HG03571 (cell line): ENCODE measurements at regions not wholly inside any gene's neighbourhood (a gene's known extent, or its start where the extent isn't known, plus 50 kb on each side); places are given as distances from the start of the nearest gene placed in this dataset.

ENCODE experiments used
- ATAC-seq: cut with Tn5 transposase; IDR thresholded peaks from one replicate; pipeline ENCODE4 v1.9.1; 2021; ENCODE audit not compliant: unreplicated experiment

DNA sequence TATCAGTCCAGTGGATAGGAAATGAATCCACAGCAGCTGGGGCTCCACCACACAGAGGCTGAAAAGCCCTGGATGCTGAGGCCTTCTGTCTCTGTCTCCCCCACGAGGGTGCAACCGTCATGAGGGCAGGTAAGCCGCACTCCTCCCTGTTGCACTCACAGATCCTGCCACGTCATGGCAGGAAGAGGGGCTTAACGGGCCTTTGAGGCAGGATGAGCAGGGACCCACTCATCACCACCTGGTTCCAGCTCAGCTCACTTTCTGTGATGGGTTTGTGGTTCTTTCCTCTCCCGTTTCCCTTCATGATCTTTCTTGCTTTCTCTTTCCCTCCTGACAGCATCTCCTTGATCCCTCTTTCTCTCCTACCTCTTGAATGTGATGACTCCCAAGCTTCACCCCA, 575.2 kb downstream of the CCDC171 start:
- no peak for ATAC-seq

DNA sequence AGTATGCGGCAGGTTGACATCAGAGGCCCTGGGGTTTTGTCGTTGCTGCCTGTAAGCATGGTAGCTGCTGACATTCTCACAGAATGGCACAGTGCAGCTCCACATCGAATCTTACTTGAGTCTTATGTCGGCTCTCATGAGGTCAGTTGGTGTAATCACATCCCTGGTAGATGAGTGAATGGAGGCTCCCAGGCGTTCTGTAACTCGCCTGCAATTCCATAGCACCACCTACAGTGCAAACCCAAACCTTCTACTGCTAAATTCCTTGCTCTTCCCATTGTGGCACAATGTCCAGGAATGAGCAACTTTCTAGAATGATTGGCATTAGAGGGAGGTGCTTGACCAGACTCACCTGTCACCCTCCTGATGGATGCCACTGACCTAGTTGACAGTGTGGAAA, 578.4 kb downstream of the CCDC171 start:
- ATAC-seq: no peak

DNA sequence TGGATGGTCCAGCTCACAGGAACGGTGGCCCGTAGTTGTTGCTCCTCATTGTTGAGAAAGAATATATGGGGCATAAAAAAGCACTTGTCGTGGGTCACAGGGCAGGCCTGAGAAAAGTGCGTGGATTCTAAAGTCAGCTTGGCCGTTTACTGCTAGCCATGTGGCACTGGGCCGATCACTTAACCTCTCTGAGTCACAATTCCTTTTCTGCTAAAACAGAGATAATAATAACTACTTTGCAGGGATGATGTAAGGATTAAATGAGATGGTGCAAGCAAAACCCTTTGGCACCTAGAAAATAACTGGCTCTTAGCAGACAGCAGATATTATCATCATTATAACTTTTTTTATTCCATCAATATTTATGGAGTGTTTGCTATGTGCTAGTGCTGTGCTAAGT, 579.7 kb downstream of the CCDC171 start:
- ATAC-seq: no peak

DNA sequence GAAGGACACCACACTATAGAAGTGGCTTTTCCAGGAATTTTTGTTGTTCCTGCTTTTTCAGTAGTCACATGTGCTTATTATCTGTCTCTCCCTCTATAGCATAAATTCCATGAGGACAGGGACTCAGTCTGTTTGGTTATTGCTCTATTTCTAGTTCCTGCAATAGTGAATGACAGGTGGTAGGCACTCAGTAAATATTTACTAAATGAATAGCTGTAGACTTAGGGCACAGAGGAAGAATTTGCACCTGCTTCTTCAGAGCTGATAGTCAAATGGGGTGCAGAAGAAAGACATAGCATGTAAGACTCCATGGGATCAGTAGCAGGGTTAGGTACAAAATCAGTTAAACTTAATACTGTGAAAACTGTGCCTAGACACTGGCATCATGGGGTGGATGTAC, 580.2 kb downstream of the CCDC171 start:
- ATAC-seq: no peak

DNA sequence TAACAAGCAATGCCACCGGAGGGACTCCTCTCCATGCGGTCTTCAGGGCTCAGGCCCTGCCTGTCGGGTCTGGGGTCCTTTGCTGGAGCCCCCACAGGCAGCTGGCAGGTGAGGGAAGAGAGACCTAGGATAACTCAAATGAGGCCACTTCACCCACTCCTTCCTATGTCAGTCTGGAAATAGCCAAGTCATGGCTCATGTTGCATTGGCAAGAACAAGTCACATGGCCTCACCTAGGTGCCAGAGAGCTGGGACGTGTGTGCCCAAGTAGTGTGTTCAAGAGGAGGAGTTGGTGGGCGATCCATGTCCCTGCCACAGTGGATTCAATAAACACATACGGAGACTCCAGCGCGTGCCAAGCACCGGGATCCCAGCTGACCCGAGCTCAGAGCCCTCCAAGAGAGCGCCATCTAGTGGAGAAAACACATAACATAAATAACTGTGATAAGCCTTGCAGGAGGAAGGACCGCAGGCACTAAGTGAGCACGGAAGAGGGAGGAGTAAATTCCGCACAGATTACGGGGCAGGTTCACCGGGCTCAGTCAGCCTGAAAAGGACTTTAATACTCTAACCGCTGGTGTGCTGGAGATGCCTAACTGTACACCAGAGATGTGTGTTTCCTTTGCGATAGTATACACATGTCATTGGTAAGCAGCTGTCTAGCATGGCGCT, 580.8 kb downstream of the CCDC171 start:
- peak; percentile 59 for ATAC-seq

DNA sequence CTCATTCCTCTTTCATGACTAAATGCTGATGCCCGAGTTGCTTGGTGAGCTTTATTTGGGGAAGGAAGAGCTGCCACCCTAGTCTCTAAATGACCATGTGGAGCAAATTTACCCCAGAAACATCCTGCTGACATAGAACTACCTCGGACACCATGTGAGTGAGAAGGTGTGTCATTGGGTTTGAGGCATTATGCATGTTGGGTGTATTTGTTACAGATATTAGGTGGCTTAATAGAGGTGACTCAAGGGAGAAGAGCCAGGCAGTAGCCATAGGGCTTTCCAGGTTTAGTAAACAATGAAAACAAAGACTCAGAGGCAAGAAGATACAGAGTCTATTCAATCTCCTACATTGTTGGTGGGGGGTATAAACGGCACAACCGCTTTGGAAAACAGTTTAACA, 581.5 kb downstream of the CCDC171 start:
- no peak for ATAC-seq

DNA sequence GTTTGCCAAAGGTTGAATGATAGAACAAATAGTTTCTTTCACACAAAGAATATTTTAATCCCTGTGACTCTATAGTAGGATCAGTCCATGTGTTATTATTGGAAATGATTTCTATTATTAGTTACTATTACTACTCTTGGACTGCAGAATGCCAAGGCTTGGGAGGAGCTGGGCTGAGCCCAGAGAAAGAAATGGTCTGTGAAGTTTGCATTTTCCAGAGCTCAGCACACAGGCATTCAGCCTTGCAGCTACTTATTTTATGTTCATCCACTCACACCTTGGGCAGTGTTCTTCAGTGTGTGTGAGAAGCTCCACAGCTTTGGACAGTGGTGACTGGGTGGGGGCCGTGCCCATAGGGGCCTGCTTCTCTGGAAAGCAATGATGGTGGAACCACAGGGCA, 583.1 kb downstream of the CCDC171 start:
- no peak for ATAC-seq

DNA sequence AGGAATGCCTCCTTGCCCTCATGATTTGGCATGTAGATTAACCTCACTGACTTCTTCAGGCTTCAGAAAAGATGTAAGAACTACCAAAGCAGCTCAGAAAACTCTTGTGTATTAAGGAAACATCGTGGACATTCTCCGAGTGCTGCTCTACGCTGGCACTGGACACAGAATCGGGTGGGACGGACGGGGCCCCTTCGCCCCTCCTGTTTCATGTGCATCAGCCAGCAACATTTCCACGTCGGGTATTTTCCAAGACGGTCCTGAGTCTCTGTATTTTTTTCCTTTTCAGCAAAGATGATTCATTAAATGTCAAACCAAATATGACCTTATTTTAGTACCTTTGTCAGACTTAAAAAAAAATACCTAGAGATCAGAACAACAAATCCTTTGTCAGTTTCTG, 583.6 kb downstream of the CCDC171 start:
- no peak for ATAC-seq

DNA sequence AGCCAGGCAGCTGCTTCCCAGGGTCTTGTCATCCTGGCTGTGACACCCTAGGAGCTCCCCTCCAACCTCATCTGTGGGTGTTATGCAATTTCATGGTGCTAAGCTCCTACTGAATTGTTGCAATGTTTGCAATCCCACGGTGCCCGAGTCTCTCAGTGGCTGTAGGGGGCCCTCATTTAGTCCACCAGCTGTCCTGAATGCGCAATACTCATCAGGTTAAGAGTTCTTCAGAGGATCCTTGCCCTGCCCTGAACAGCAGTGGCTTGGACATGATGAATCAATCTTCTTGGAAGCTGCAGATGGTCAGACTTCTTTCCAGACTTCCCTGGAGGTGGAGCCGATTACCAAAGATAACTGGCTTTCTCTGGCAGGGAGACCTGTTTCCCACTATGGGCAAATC, 584.1 kb downstream of the CCDC171 start:
- no peak for ATAC-seq

DNA sequence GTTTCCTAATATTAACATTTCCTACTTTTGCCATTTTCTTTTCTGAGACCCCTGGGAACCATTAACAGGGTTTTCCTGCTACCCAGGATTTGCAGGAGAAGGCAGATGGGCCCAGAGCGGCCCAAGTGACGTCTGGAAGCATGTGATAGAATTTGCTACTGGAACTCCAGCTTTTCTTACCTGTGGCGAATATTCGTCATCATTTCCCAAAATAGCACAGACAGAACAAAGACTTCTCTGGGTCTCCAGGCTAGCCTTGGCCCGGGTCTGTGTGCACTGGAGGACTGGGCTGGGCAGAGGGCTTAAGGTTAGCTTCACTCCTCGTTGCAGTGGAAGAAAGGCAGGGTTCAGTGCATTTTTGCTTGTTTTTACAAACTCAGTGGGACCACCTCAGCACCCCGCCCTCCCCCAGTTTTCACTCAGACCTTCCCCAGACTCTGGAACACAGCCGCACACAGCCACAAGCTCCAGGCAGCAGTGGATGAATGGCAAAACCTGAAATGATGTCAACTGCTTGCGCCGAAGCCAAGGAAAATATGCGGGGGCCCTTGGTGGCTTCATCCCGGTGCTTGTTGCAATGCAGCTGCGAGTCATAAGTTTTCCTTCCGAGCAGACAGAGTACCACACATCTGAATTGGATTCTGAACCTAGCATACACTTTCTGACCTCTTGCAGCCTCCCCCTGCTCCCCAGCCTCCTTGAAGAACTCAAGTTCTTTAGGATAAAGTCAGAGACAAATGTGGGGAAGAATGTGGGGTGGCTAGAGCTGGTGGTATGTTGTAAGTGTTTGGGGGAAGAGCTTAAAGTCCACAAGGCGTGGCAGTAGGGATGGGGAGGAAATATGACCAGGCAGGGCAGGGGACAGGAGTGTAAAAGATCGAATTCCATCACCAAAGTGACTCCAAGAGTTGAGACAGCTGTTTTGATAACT, 586.0 kb downstream of the CCDC171 start:
- ATAC-seq: no peak

DNA sequence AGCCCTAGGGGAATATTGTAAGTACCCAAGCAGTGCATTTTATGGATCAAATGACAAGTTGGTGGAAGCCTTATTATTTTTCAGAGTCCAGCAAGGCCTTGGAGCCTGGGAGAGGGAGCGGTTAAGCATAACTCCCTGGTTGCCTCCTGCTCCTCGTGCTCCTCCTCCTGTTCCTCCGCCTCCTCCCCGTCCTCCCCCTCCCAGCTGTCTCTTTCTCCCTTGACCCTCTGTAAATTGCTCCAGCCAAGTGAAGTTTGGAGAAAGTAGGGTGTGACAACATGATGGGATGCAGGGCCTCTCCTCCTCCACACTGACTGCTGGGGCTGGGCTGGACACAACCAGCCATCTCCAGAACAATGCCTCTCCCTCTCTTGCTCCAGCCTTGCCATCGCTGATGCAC, 586.9 kb downstream of the CCDC171 start:
- ATAC-seq: no peak

DNA sequence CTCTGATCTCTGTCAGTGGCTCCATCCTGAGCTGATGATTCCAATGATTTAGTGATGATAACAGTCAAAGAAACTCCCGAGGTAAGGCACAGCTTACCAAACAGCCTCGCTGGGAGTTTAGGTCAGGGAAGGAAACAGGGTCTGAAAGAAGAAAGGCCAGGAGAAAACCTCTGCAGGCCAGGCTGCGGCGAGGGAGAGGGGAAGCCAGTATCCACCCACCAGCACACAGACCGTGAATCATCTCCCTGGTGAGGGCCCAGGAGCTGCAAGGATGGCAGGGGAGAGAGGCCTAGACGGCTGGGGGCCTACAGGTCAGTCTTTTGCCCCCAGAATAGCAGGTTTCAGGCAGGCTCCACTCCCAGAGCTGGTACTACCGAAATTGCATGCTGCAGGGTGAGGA, 590.5 kb downstream of the CCDC171 start:
- no peak for ATAC-seq

DNA sequence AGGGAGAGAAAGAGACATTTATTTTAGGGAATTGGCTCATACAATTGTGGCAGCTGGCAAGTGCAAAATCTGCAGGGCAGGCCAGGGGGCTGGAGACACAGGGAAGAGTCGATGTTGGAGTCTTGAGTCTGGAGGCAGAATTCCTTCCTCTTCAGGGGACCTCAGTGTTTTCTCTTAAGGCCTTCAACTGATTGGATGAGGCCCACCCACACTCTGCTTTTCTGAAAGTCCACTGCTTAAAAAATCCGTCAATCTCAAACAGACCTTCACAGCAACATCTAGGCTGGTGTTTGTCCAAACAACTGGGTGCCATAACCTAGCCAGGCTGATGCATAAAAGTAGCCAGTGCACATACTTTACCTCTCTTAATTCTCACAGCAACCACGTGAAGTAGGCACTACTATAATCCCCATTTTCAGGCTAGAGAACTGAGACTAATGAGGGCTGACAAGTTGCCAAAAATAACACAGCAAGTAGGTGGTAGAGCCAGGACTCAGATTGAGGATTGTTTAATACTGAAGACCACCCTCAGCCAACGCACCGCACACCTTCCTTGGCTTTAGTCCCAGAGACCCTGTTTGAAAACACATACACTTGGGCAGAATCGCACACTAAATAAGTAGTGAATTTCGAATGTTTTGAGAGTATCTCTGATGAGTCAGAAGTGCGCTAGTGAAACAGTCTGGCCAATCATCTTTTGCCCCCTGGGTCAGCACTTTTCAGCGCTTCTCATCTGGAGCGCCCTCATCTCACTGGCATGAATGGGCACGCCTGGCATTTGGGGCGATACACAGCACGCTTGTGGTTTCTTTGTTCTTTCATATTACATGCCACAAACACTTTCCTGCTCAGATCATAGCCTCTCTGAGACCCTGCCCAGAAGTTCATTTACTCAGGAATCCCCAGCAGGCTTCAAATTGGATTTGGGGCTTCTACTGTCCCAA, 591.4 kb downstream of the CCDC171 start:
- no peak for ATAC-seq

DNA sequence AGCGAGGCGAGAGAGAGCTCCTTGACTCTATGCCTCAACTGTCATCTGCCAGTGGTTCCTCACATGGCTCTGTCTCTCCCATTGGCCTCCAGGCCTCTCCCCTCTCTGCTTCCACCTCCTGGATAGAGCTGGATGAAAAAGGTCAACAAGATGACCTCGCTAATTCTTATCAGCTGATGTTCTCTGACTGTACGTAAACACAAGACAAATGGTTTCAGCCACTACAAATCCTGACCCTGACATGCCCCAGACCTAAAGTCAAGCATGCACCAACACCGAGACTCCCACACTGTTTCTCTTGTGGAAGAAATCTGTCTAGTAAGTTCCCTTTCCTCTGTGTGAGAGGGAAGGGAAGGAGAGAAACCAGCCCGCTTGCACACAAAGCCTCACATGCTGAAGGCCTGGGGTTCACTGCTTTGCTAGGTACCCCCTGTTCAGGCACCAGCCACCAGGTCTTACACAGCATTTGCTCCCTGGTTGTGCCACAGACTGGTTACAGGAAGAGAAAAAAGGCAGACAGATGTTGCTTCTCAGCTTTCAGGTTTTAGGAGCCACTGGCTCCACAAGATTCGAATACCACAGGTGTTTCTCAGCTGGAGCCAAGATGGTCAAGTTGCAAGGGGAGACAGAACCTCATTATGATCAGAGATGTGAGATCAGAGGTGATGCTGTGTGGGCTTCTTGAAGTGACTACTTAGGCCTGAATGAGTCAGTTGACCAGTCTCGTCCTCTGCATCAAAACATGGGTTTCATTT, 592.5 kb downstream of the CCDC171 start:
- no peak for ATAC-seq

DNA sequence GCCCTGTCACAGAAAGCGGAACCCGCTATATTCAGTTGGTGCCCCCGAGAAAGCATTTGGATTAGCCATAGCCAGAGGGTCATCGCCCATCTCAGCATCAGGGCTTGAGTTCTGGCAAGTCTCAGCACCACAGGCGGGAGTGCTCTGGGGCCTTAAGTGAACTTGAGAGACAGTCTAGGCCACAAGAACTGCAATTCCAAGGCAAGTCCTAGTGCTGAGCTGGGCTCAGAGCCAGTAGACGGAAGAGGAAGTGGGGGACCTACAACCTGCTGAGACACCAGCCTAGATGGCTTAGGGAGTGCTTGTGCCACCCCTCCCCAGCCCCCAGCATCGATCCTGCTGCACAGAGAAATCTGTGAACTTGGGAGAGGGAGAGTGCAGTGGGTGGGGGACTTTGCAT, 594.9 kb downstream of the CCDC171 start:
- no peak for ATAC-seq

DNA sequence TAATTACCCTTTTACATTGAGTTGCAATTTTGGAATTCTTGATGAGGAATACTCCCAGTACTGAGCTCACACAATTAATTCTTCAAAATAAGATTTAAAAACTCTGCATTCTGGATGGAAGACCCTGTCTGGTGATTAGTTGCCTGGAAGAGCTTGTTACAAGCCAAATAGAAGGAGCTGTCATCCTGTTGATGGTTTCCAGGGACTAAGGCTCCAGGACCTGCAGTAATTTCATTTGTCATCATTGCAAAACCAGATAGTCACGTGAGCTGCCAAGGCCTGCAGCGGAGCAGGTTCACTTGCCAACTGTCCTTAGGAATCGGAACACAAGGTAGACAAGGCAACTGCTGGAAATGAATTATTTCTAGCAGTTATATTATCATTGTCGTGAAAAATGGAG, 597.7 kb downstream of the CCDC171 start:
- ATAC-seq: no peak

DNA sequence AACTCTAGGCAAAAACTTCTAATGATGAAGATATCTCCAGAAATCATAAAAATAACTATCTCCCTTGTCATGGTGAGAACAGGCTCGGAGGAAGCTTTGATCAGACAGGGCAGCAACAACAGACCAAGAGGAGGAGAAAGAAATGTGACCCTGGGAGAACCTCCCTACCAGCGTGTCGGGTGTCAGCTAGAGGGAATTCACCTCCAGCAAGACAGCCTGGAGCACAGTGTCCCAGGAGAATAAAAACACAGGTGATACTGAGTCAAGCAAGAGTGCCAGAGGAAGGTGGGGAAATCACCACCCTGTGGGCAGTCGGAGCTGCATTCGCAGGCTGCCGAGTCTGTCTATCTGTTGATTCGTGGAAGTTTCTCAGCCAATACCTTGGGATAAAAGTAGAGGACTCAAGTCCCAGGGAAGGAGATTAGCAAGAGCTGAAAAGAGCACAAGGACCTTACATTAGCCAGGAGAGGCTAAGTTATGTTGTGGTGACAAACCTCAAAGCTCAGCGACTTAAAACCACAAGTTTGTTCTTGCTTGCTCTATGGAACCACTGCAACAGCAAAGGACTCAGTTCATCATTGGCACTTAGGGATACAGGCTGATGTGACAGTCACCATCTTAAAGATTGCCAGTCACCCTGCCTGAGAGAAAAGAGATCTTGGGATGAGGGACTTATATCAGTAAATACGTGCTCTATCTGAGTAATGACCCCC, 598.3 kb downstream of the CCDC171 start:
- ATAC-seq: no peak

DNA sequence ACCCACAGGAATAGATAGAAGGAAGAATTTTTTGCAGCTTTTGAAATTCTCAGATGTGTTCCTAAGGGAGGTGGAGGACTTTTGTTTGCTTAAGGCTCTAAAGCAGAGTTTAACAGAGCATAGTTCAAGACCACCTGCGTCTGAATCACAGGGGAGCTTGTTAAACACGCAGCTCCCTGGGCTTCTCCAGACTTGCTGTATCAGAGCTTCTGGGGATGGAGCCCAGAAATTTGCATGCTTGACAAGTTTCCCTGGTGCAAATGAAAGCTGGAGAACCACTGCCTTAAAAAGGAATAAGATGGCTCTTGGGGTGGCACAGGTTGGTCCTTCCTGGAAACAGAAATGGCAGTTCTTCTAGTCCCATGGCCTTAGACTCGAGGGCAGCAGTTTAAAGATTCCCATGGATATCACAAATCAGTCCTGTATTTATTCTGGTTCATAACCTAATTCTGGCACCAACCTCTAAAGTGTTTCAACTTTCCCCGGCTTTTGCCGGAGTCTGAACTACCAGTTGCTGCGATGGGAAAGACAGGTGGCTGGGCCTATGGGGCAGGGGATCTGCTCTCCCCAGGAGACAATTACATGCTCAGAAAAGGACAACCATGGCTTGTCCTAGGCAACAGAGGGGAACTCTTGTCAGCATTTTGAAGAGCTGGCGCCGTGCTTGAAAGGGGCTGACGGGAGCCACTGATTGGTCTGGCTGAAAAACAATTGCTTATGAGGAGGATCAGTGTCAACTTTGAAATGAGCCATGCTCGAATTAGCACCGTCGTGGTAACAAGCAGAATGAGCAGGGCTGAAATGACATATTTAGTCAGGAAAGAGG, 599.6 kb downstream of the CCDC171 start:
- ATAC-seq: no peak

DNA sequence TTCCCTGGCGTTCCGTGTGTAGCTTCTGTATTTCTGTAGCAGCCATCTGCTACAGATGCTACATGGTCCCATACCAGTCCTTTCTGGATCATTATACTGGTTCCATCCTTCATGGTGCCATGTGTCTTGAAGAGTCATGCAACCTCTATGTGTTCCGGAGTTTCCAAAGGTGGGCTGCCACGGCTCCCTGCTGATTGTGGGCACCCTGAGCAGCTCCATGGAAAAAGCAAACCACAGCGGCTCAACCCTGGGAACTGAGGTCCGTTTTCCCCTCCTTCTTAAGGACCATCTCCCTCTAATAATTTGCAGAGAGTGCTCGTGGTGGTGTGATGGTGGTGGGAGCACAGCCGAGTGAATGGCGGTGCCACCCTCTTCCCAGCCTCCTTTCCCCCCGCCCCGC, 600.4 kb downstream of the CCDC171 start:
- no peak for ATAC-seq
